Activated CD8-positive, alpha-beta memory T cell treated with anti-CD3 and anti-CD28 coated beads, Interleukin-2, amount 50 U/mL, for 48 hours (primary cell): ENCODE measurements at regions not wholly inside any gene's neighbourhood (a gene's known extent, or its start where the extent isn't known, plus 50 kb on each side); places are given as distances from the start of the nearest gene placed in this dataset.

ENCODE experiments used
- DNase-seq: peaks from one replicate; pipeline ENCODE4 v3.0.0-alpha.2; 2020

DNA sequence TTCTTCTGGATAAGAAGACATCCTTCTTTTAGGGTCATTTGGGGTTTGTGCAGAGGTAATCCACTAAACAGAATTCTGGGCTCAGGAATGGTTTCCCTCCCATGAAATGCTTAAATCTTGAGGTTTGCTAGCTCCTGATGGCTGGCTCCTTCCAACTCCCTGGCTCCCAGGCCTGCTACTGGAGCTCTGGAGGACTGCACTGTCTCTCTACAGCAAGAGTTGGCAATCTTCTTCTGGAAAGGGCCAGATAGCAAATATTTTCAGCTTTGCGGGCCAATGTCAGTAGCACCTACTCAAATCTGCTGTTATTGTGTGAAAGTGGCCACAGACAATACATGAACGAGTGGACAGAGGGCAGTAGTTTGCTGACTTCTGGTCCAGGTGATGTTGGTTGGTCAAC lies 174.2 kb upstream of the CTBP2 start:
- no peak for DNase-seq

GRCh38 chr10:125333769-125334168 lies 173.4 kb upstream of the CTBP2 start:
- DNase-seq, result no peak

DNA sequence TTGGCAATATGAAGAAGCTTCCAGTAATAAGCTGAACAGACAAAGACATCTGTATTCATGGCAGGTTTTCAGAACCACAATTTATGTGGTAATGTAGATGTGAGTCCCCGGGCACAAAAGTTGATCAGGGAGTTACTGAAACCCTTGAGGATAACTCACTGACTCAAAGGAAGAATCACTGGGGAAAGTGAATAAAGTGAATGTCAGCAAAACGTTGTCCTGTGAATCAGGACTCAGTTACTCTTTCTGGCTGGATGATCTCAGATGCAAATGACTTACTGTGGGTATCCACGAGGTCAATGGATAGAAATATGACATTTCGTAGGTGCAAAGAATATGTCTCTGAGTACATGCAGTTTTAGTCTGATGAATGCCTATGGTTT lies 172.8 kb upstream of the CTBP2 start:
- no peak for DNase-seq

- no peak for DNase-seq
Observed at GRCh38 chr10:125332548-125333208, 172.3 kb upstream of the CTBP2 start.

GRCh38 chr10:125331056-125331455 lies 170.7 kb upstream of the CTBP2 start:
- DNase-seq, result no peak

DNA sequence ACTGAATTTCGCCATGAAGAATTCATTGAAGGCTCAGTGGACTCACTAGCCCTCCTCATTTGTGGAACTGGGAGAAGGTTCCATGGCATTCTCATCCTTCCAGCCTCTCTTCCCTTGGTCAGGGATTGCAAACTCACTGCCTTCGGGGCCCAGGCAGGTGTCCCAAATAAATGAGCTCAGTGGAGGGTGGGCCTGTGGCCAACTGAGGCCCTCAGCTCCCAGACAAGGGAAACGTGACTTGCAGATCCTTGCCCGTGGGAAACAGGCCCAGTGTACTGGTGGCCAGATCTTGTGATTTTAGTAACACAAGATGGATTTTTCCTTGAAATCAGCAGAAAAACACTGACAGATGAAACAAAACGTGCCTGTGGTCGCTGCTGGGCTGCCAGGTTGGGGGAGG lies 168.7 kb upstream of the CTBP2 start:
- no peak for DNase-seq

DNA sequence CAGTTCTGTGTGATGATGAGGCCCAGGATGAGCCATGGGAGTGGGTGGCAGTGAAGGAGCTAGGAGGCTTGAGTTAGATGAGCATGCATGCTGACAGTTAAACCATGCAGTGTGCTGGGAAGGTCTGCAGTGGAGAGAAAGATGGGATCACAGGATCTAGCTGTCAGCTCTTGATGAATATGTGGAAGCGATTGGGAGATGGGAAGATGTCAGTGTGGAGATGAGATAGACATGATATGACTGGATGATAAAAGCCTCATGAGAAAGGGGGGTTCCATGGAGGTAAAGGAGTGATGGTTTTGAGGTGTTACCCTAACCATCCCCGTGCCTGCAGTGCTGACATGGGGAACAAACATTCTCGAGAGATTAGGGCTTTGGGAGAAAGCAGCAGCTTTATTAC lies 165.0 kb upstream of the CTBP2 start:
- DNase-seq, result no peak

DNA sequence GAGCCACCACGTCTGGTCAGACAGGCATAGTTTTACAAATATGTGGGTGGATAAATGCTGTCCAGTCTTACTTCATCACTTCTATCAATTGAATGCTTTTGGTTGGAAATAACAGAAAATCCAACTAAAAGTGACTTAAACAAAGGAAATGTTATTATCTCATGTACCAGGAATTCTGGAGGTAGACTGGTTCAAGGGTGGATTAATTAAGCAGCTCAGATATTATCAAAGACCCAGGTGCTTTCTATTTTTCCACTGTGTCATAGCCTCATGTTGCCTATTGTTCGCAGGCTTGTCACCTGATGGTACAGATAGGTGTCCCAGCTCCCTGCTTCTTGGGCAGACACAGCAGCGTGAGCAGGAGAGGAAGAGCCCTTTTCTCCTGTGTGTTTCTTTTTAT lies 156.1 kb upstream of the CTBP2 start:
- no peak for DNase-seq

DNA sequence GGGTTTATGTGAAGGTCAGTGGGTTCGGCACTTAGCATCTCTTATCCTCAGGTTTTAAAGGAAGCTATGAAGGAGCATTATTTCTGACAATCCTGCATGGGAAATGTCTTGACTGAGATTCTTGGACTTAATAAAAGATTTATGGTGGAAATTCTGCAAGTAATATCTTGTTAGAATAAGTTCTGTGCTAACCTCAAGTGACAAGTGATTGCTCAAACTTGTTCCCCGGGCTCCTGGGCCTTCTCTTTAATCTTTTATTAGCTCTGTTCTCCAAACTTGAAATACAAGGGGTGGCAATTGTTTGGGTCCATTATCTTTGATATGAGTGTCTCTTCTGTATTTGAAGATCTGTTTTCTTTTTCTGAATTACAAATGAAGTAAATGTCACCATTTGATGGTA lies 140.6 kb upstream of the CTBP2 start:
- no peak for DNase-seq

DNA sequence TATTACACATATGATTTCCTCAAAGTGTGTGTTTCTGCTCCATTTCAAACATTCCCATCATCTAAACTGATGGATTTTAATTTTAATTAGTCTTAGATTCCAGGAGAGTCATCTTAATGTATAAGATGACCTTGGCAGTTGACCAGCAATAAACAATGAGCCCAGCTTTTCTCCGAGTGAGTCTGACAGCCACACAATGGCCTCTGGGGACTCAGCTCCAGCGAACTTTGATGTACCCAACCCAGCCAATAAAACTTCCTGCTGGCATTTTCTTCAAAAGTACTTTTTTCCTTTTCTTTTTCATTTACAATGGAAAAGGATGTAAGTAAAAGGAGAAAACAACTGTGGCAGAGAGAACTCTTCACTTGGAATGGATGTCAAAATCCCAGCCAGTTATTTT lies 139.1 kb upstream of the CTBP2 start:
- DNase-seq, result no peak

- DNase-seq, result no peak
Observed at GRCh38 chr10:125296598-125296997, 136.2 kb upstream of the CTBP2 start.

DNA sequence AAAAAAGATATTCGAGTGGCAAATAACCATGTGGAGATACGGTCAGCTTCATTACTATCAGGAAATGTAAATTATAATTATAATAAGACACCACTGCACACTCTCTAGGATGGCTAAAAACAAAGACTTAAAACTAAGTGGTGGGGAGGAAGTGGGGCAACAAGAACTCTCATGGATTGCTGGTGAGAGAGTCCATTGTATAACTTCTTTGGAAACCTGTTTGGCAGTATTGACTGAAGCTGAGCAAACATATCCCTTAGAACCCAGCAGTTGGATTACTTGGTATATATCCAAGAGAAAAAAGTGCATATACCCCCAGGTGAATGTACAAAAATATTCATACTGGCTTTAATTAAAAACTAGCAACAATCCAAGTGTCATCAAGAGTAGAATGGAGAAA lies 133.7 kb upstream of the CTBP2 start:
- DNase-seq, result no peak

DNA sequence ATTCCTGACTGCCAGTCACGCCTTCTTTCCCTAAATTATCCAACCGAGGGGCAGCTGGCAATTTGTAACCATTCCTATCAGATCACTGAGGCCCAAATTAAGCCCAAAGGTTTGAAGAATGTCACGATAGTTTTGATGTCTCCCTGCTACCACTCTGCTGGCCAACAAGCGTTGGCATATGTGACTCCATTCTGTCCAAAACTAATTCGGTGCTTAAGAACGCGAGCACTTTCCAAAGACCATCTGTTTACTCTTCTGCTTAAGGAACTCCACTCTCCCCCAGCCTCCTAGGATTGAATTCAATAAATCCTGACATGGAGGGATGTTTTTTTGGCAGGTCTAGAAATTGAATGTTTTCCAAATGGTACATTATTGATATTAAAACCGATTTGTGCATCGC lies 131.5 kb upstream of the CTBP2 start:
- no peak for DNase-seq

DNA sequence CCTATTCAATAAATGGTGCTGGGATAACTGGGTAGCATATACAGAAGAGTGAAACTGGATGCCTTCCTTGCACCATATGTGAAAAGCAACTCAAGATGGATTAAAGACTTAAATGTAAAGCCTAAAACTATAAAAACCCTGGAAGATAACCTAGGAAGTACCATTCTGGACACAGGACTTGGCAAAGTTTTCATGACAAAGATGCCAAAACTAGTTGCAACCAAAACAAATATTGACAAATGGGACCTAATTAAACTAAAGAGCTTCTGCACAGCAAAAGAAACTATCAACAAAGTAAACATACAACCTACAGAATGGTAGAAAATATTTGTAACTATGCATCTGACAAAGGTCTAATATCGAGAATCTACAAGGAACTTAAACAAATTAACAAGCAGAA lies 129.1 kb upstream of the CTBP2 start:
- DNase-seq, result no peak

GRCh38 chr10:125284875-125285597 lies 124.7 kb upstream of the CTBP2 start:
- DNase-seq, result no peak

- DNase-seq, result no peak
Observed at GRCh38 chr10:125283836-125284614, 123.7 kb upstream of the CTBP2 start.

GRCh38 chr10:125283191-125283835 lies 123.0 kb upstream of the CTBP2 start:
- no peak for DNase-seq

GRCh38 chr10:125281091-125281490 lies 120.7 kb upstream of the CTBP2 start:
- no peak for DNase-seq

GRCh38 chr10:125276133-125276532 lies 115.8 kb upstream of the CTBP2 start:
- DNase-seq, result no peak

DNA sequence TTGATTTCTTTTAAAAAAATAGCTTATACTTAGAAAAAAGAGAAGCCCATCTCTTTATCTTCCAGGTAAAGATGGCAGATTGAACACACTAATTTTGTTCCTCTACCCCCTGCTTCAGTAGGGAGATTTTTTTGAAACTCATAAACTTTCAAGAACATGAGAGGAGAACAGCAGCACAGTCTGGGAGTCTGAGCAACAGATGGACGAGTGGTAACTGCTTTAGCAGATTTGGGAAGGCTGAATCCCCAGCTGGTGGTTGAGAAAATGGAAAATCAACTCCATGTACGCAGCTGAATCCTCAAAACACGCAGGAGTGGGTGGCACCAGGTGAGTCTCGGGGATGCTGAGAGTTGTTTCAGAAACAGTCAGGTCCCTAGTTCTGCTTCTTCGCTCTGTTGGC lies 114.6 kb upstream of the CTBP2 start:
- DNase-seq, result no peak

- no peak for DNase-seq
Observed at GRCh38 chr10:125273023-125273422, 112.7 kb upstream of the CTBP2 start.

DNA sequence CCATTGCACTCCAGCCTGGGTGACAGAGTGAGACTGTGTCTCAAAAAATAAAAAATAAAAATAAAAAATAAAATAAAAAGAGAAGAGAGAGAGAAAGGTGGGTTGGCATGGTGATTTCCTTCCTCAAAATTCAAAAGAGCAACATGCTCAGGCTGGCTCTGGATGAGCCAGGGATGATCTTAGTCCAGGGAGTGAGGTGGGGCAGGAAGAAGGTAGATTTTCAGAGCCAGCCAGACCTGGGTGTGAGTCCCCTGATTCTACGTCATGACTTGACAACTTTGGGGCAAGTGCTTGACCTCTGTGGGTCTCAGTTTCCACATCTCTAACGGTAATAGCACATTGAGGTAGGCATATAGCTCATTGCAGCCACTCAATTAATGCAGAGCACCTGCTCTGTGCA lies 109.4 kb upstream of the CTBP2 start:
- no peak for DNase-seq

- no peak for DNase-seq
Observed at GRCh38 chr10:125266966-125267365, 106.6 kb upstream of the CTBP2 start.

DNA sequence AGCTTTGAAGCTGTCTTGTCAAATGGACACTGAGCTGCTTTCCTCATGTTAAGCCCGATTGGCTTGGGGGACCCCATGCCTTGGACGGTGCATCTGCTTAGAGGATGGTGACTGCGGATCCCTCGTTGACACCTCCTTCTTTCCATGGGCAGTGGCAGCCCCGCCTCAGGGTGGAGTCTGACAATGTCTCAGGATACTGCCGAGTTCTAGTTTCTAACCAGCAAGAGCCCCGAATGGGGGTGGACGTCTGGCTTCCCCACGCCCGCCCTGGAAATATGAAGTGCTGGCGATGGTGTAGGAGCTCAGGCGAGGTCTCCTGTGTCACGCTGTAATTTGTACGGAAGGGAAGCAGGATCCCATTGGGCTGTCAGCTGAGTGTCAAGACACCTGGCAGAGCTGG lies 106.2 kb upstream of the CTBP2 start:
- no peak for DNase-seq
